Mammary epithelial cell (primary cell): ENCODE measurements at regions not wholly inside any gene's neighbourhood (a gene's known extent, or its start where the extent isn't known, plus 50 kb on each side); places are given as distances from the start of the nearest gene placed in this dataset.

ENCODE experiments used
- EZH2 ChIP-seq: IDR thresholded peaks from 2 replicates; pipeline ENCODE4 v1.6.1; 2012; ENCODE audit warnings: low read length, inconsistent platforms, borderline replicate concordance
- TF ChIP-seq, protein P1 (sequence below), 2 donors: IDR thresholded peaks in 1 of 2; conservative IDR thresholded peaks in 1 of 2; 2 replicates each; pipeline ENCODE4 v1.5.1; 2011 to 2012; ENCODE audit warnings: inconsistent platforms in 2 of 2, low read length in 2 of 2, mild to moderate bottlenecking in 2 of 2, control low read depth in 1 of 2, low read depth in 1 of 2; ENCODE audit not compliant: insufficient read depth in 1 of 2; ENCODE audit errors: extremely low read depth in 1 of 2

DNA sequence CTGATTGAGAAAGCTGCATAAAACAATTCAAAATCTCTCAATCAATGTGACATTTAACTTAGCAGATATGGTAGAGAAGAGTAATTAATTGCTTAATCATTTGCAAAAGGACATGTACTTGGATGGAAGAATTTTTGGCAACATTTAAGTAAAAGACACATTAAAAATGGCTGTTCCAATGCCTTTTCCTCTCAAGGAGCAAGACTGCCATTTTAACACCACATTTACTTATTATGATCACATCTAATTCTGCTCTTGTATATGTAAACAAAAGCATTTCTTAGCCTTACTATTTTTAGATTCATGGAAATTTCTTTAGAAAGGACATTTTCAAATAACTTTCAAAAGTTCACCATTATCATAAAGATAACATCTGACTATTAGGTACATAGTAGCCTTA lies 360.0 kb downstream of the HINT1 start:
- TF ChIP-seq, protein P1, sequence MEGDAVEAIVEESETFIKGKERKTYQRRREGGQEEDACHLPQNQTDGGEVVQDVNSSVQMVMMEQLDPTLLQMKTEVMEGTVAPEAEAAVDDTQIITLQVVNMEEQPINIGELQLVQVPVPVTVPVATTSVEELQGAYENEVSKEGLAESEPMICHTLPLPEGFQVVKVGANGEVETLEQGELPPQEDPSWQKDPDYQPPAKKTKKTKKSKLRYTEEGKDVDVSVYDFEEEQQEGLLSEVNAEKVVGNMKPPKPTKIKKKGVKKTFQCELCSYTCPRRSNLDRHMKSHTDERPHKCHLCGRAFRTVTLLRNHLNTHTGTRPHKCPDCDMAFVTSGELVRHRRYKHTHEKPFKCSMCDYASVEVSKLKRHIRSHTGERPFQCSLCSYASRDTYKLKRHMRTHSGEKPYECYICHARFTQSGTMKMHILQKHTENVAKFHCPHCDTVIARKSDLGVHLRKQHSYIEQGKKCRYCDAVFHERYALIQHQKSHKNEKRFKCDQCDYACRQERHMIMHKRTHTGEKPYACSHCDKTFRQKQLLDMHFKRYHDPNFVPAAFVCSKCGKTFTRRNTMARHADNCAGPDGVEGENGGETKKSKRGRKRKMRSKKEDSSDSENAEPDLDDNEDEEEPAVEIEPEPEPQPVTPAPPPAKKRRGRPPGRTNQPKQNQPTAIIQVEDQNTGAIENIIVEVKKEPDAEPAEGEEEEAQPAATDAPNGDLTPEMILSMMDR (conservative IDR thresholded peaks at IDR 0.05 in 1 of 2, IDR thresholded peaks at IDR 0.05 in 1 of 2; ENCODE audit: extremely low read depth in 1 of 2, insufficient read depth in 1 of 2, low read depth in 1 of 2, low read length in 2 of 2) = no peak
- TF ChIP-seq EZH2 = no peak
